ENCODE measurements at regions not wholly inside any gene's neighbourhood (a gene's known extent, or its start where the extent isn't known, plus 50 kb on each side); places are given as distances from the start of the nearest gene placed in this dataset.

DNA sequence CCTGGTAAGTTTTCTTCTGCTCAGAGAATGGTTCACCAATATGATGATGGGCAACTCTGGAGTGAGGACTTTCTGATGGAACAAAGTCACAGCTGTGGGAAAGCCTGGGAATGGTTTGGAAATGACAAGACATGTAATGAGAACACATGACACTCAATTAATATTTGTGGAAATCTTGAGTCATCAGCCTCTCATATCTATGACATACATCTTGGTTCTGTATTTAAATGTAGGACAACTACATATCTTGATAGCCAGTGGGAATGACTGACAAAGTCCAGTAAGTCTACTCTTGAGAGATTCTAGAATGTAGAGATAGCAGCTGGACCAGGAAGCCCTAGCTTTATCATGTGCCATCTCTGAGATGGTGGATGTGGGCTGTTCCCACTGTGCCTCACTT lies 85.5 kb downstream of the PALM2AKAP2 start:
- no peak for DNase-seq
- TF ChIP-seq GATA1 (IDR thresholded peaks at IDR 0.05; ENCODE audit: low read depth, low read length) (no peak), POLR2A (IDR thresholded peaks at IDR 0.05; ENCODE audit: low read length) (no peak)

DNA sequence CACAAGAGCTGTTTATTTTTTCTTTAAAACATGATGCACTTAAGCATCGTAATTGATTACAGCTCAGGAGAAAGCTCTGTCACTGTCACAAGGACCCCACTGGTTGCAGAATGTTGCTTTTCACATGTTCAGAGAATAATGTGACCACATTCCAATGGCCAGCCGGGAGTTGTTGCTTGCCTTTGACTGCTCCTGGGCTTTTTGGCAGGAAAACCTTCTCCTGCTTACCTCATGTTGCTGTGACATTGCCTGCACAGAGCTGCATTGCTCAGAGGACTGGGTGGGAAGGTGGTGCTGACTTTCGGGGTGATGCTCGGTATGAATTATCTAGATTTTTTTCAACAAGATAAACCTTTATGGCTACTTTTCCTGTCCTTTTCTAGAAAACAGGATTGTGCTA lies 88.2 kb downstream of the PALM2AKAP2 start:
- no peak for DNase-seq

DNA sequence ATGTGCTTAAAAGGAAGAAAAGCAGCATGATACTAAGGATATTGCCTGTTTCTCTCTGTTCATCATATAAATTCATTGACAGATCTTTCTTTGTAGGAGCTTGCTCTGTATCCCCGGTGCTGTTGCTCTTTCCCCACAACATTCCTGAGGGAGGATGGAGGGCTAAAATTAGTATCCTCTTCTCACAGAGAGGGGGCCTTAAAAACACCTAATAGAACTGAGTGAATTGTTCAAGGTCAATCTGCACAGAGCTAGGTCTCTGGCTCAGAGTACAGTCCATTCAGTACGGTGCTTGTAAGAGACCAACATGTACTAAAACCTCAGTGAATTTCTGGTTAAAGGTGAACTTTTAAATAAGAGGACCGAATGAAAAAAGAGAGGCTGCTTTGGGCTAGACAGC lies 88.7 kb downstream of the PALM2AKAP2 start:
- TF ChIP-seq POLR2A (IDR thresholded peaks at IDR 0.05; ENCODE audit: low read length) (no peak), GATA1 (IDR thresholded peaks at IDR 0.05; ENCODE audit: low read depth, low read length) (no peak)
- no peak for DNase-seq

More for the DNA sequence above, 88.2 kb downstream of the PALM2AKAP2 start:
- TF ChIP-seq GATA1 (IDR thresholded peaks at IDR 0.05; ENCODE audit: low read depth, low read length): no peak
- TF ChIP-seq POLR2A (IDR thresholded peaks at IDR 0.05; ENCODE audit: low read length): no peak

DNA sequence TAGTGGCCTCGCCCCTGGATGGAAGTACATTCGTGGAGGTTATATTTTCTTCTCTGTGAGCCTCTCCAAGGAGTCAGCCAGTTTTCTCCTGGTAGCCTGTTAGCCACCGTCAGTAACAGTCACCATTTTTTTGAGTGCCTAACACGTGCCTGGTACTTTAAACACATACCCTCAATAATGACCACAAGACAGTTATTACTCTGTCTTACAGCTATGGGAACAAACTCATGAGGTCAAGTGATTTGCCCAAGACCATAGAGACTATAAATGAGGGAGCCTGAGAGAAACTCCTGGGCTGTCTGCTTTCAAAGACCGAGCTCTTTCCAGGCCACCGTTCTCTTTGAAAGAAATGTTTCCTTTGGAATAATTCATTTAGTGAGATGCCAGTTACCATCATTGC lies 90.4 kb downstream of the PALM2AKAP2 start:
- TF ChIP-seq POLR2A (IDR thresholded peaks at IDR 0.05; ENCODE audit: low read length) (no peak), GATA1 (IDR thresholded peaks at IDR 0.05; ENCODE audit: low read depth, low read length) (no peak)
- DNase-seq: no peak

DNA sequence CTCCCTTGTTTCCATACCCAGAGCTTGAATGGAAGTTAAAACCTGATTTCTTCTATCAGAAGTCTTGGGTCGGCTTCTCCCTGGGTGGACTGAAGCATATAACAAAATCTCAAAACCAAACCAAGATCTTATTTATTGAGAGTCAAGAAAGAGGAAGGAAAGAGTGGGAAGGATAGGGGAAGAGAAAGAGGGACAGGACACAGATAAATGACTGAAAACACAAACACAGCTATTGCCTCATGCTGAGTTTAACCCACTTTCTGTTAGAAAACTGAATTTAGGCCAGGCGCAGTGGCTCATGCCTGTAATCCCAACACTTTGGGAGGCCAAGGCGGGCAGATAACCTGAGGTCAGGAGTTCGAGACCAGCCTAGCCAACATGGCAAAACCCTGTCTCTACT lies 92.9 kb downstream of the PALM2AKAP2 start:
- TF ChIP-seq GATA1 (IDR thresholded peaks at IDR 0.05; ENCODE audit: low read depth, low read length) (no peak), POLR2A (IDR thresholded peaks at IDR 0.05; ENCODE audit: low read length) (no peak)

DNA sequence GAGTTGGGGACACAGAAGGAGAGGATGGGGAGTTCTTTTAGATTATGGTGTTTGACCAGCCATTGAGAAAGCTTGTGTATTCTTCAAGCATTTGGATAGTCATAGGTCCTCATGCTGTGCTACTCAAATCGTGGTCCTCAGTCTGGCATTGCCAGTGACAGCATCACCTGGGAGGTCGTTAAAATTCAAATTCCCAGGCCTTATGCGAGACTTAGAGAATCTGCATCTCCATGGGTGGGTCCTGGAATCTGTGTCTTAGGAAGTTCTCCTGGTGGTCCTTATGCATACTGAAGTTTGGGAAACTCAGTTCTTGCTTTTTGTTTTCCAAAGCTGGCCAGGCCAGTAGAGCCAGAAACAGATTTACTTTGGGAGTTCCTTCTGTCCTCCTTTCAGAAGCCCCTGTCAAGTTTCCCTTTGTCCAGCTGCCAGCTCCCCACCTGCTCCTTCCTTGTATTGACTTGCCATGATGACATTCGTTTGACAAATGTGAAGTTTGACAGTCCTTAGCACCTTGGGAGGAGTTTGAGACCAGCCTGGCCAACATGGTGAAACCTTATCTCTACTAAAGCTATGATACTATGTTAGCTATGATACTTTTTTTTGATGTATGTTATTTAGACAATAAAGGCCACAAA lies 95.6 kb downstream of the PALM2AKAP2 start:
- TF ChIP-seq GATA1 (IDR thresholded peaks at IDR 0.05; ENCODE audit: low read depth, low read length): no peak
- TF ChIP-seq POLR2A (IDR thresholded peaks at IDR 0.05; ENCODE audit: low read length): no peak
- no peak for DNase-seq

More for the DNA sequence above, 92.9 kb downstream of the PALM2AKAP2 start:
- no peak for DNase-seq

DNA sequence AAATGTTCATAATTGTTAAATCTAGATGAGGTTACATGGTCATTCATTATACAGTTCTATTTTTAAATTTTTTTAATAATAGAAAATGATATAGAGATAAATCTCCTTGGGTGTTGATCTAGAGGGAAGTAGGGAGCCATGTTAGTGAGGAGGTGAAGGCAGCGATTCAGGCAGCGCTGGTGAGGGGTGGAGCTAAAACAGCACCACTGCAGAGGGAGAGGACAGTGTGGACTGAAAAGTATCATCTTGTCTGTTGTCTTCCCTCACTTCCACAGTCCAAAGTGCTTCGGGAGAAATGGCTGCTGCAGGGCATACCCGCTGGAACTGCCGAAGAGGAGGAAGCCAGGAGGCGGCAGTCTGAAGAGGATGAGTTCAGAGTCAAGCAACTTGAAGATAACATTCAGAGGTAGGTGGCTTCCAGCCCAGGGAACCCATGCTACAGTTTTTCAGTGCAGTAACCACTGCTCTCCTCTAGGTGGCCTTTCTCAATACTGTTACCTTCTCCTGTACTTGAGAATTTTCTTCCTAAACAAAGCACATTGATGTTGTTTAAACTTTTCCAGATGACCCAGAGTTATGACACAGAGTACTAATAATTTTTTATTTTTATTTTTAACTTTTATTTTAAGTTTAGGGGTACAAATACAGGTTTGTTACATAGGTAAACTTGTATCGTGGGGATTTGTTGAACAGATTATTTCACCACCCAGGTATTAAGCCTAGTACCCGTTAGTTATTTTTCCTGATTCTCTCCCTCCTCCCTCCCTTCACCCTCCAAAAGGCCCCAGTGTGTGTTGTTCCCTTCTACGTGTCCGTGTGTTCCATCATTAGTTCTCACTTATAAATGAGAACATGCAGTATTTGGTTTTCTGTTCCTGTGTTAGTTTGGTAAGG lies 100.5 kb downstream of the PALM2AKAP2 start:
- peak; percentile 19 to 41 for DNase-seq
- TF ChIP-seq POLR2A (IDR thresholded peaks at IDR 0.05; ENCODE audit: low read length) (no peak), GATA1 (IDR thresholded peaks at IDR 0.05; ENCODE audit: low read depth, low read length) (no peak)

DNA sequence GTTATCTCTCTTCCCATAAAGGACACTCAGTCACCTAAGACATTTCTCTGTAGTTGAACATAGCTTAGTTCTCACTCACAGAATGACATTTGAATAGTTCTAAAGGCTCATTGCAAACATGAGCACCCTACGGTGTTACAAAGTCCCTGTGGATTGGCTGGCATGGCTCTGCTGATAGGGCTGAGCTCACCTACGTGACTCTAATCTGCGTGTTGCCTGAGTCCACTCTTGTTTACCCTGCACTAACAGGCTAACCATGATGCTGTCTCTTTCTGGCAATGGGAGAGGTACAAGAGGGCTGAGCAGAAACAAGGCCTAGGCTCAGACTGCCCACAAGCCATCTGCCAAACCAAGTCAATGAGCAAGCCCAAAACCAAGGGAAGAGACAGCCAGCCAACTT lies 103.6 kb downstream of the PALM2AKAP2 start:
- DNase-seq: no peak
- TF ChIP-seq POLR2A (IDR thresholded peaks at IDR 0.05; ENCODE audit: low read length): no peak
- no peak for TF ChIP-seq GATA1 (IDR thresholded peaks at IDR 0.05; ENCODE audit: low read depth, low read length)

DNA sequence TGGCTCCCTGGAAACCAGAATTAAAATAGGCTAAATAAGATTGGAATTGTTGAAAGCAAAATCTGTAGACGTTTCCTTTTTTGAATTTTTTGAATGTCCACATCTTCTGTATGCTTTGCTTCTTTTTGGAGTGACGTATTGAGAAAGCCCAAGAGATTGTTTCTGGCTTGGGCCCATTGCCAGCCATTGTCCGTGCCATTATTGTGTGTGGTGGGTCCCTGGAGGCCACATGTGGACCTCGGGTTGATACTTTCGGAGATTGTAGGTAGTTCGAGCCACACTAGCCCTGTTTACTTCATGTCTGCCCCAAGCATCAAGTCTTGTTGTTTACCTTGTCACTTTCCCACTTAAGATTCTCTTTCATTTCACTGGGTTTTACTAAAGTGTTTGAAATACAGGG lies 106.0 kb downstream of the PALM2AKAP2 start:
- DNase-seq: no peak
- no peak for TF ChIP-seq POLR2A (IDR thresholded peaks at IDR 0.05; ENCODE audit: low read length)
- TF ChIP-seq GATA1 (IDR thresholded peaks at IDR 0.05; ENCODE audit: low read depth, low read length): no peak

DNA sequence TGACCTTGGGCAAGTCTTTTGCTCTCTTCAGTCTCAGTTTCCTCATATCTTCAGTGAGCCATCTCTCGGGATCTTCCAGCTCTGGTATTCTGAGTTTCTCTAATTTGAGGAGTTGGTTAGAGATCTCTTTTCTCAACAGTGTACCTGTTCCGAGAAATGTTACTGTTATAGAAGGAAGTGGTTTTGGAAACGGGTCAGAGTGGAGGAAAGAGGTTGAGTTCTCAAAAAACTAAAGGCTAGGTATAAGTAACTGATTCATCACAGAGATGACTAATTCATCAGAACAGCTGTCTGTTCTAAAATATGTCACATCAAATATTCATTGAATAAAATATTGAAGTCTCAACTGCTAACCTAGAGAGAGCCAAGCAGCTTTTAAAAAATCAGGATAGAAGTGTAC lies 106.6 kb downstream of the PALM2AKAP2 start:
- no peak for DNase-seq
- no peak for TF ChIP-seq GATA1 (IDR thresholded peaks at IDR 0.05; ENCODE audit: low read depth, low read length)
- no peak for TF ChIP-seq POLR2A (IDR thresholded peaks at IDR 0.05; ENCODE audit: low read length)

DNA sequence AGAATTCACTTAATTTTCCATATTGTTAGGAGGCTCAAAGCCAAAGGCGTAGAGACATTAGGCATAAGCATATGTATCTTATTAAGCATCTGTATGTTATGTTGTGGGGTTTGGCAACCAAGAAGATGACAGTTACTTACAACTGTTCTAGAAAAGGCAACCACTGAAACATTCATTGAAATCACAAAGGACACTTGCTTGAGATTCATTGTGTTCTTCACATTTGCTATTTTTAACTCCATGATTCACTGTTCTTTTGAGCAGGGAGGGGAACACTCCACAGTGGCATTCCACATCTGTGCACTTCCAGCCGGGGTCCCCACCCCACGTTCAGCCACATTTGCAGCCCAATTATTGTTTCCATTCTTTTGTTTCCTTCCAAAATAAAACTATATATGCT lies 107.1 kb downstream of the PALM2AKAP2 start:
- DNase-seq: no peak

DNA sequence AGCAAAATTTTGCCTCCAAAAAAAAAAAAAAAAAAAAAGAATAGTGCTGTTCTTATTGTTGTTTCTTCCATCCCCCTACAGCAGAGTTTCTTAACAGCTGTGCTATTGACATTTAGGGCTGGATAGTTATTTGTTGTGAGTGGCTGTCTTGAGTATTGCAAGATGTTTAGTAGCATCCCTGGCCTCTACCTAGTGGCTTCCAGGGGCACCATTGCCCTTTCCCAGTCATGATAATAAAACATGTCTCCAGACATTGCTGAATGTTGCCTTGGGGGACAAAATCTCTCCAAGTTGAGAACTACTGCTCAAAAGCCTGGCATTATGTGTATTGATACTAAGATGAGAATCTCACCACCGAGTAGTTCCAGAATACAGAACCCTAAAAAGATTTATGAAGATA lies 108.7 kb downstream of the PALM2AKAP2 start:
- TF ChIP-seq GATA1 (IDR thresholded peaks at IDR 0.05; ENCODE audit: low read depth, low read length): no peak
- TF ChIP-seq POLR2A (IDR thresholded peaks at IDR 0.05; ENCODE audit: low read length): no peak
- no peak for DNase-seq

More for the DNA sequence above, 107.1 kb downstream of the PALM2AKAP2 start:
- no peak for TF ChIP-seq POLR2A (IDR thresholded peaks at IDR 0.05; ENCODE audit: low read length)
- TF ChIP-seq GATA1 (IDR thresholded peaks at IDR 0.05; ENCODE audit: low read depth, low read length): no peak

DNA sequence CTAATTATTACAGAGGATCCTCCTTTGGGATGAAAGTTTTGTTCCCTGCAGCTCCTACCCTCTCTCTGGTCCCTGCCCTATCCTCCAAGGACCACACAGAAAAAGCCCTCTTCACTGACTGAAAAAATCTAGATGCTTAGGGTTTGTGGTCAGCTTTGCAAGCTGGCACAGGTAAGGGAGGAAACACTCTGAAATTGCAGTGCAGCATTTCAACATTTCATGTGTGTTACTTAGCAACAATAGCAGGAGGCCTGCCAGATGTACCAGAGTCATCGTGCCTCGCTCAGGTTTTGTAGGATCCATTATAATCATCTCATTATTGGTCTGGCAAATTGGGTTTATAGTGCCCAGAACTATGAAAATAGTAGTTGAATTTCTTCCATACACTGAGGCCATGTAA lies 109.5 kb downstream of the PALM2AKAP2 start:
- TF ChIP-seq GATA1 (IDR thresholded peaks at IDR 0.05; ENCODE audit: low read depth, low read length) (no peak), POLR2A (IDR thresholded peaks at IDR 0.05; ENCODE audit: low read length) (no peak)
- DNase-seq: no peak

DNA sequence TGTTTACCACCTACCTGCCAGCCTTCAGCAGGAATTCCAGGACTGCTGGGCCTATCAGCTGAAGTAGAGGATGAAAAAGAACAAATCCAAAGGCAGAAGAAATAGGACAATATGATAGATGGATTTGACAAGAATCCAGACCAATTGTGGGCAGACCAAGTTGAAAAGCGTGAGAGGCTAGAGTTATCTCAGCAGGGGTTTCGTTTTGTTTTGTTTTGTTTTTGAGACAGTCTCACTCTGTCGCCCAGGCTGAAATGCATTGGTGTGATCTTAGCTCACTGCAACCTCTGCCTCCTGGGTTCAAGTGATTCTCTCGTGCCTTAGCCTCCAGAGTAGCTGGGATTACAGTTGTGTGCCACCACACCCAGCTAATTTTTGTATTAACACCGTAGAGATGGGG lies 113.2 kb downstream of the PALM2AKAP2 start:
- no peak for TF ChIP-seq GATA1 (IDR thresholded peaks at IDR 0.05; ENCODE audit: low read depth, low read length)
- no peak for TF ChIP-seq POLR2A (IDR thresholded peaks at IDR 0.05; ENCODE audit: low read length)
- DNase-seq: no peak

DNA sequence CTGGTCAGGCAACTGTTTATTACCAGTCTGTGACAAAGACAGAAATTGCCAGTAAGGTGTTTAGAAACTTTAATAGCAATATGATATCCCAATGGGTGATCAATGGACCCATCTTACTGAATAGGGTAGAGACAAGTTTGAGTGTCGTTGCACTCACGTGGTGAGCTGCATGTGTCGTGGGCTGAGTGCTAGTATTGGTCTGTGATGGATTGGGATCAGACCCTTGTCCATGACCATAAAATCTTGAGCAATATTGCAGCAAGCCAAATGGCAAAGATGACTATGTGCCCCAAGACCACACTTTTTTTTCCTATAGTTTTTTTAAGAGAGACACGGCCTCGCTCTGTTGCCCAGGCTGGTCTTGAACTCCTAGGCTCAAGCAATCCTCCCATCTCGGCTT lies 114.5 kb downstream of the PALM2AKAP2 start:
- DNase-seq: no peak
- TF ChIP-seq POLR2A (IDR thresholded peaks at IDR 0.05; ENCODE audit: low read length) (no peak), GATA1 (IDR thresholded peaks at IDR 0.05; ENCODE audit: low read depth, low read length) (no peak)
